ENCODE measurements at regions not wholly inside any gene's neighbourhood (a gene's known extent, or its start where the extent isn't known, plus 50 kb on each side); places are given as distances from the start of the nearest gene placed in this dataset.

- Histone ChIP-seq H3K27ac (ENCODE audit: low read depth in 1 of 2, low read length in 2 of 2) (no peak overlapping the region), H3K79me2 (ENCODE audit: insufficient read depth, low read length) (no peaks in the 10 kb centered on the region), H3K4me2 (replicated peaks; ENCODE audit: extremely low read depth, low read length, poor library complexity, severe bottlenecking) (no peak overlapping the region), H3K4me1 (ENCODE audit: control insufficient read depth in 1 of 2, insufficient read depth in 2 of 2, low read length in 2 of 2) (no peaks in the 10 kb centered on the region), H3K9ac (ENCODE audit: insufficient read depth, low read length, poor library complexity, severe bottlenecking) (no peak overlapping the region), H2AFZ (ENCODE audit: insufficient read depth, low read depth, low read length, poor library complexity, severe bottlenecking) (no peak overlapping the region), H4K20me1 (ENCODE audit: insufficient read depth, low read length) (no peaks in the 10 kb centered on the region), H3K9me3 (replicated peaks in 1 of 2; ENCODE audit: control insufficient read depth in 1 of 2, insufficient read depth in 1 of 2, low read length in 2 of 2) (no peaks in the 10 kb centered on the region), H3K4me3 (replicated peaks in 1 of 3; ENCODE audit: low read depth in 2 of 3, low read length in 3 of 3) (no peak overlapping the region), H3K27me3 (ENCODE audit: control insufficient read depth in 2 of 2, insufficient read depth in 2 of 2, low read length in 2 of 2) (no peaks in the 10 kb centered on the region), H3K36me3 (replicated peaks in 1 of 2; ENCODE audit: control insufficient read depth in 1 of 2, insufficient read depth in 2 of 2, low read length in 2 of 2) (no peaks in the 10 kb centered on the region)
- H3K9me3 Mint-ChIP-seq = peaks cover 0 to 2% (median 0%) of the 10 kb centered on the region in 7 donors
- no peak for DNase-seq
- no peaks in the 10 kb centered on the region for H3K36me3 Mint-ChIP-seq
- TF ChIP-seq, protein P1, sequence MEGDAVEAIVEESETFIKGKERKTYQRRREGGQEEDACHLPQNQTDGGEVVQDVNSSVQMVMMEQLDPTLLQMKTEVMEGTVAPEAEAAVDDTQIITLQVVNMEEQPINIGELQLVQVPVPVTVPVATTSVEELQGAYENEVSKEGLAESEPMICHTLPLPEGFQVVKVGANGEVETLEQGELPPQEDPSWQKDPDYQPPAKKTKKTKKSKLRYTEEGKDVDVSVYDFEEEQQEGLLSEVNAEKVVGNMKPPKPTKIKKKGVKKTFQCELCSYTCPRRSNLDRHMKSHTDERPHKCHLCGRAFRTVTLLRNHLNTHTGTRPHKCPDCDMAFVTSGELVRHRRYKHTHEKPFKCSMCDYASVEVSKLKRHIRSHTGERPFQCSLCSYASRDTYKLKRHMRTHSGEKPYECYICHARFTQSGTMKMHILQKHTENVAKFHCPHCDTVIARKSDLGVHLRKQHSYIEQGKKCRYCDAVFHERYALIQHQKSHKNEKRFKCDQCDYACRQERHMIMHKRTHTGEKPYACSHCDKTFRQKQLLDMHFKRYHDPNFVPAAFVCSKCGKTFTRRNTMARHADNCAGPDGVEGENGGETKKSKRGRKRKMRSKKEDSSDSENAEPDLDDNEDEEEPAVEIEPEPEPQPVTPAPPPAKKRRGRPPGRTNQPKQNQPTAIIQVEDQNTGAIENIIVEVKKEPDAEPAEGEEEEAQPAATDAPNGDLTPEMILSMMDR (IDR thresholded peaks at IDR 0.05) = no peak
- peaks cover 0 to 2% (median 0%) of the 10 kb centered on the region in 3 donors for H3K27me3 Mint-ChIP-seq (ENCODE audit: low read depth in 3 of 3)
- peak overlapping the region in 1 of 7 donors; percentile 63 for H3K27ac Mint-ChIP-seq
- 100% methylated on average over 3 of the region's 6 CpGs for WGBS (ENCODE audit: insufficient coverage)
- H3K4me1 Mint-ChIP-seq = peaks cover 5% of the 10 kb centered on the region
- intact Hi-C loops (cut with micrococcal nuclease) = no loop called here
- no peak overlapping the region for H3K4me3 Mint-ChIP-seq
Measured at GRCh38 chr5:157944938-157945337, 86.0 kb upstream of the CLINT1 start.

DNA sequence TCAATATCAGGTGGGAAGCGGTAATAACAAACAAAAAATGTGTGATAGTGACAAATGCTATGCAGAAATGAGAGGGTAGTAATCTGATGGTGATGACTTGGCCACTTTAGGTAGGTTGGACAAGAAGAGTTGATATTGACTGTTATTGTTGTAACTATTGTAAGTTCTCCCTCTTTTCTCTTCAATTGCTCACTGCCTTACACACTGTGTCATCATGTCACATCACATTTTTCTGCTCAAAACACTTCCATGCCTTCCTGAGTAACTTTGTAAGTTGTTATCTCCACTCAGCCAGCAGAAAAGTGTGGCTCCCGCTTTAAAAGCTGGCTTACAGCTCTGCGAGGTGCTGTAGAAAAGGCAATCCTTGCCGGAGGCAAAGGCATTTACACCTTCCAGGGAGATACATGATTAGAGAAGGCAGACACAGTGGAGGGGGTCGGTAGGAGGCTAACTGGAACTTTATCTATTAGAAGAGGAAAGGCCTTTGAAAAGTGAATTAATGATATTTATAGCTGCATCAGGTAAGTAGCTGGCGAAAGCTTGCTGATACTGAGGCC is 85.2 kb upstream of the CLINT1 start:
- no peaks in the 10 kb centered on the region for H3K27me3 ChIP-seq (ENCODE audit: control insufficient read depth in 2 of 2, insufficient read depth in 2 of 2, low read length in 2 of 2)
- no peak for DNase-seq
- no peaks in the 10 kb centered on the region for H4K20me1 ChIP-seq (ENCODE audit: insufficient read depth, low read length)
- no peak overlapping the region for H3K4me2 ChIP-seq (replicated peaks; ENCODE audit: extremely low read depth, low read length, poor library complexity, severe bottlenecking)
- H3K4me1 ChIP-seq (ENCODE audit: control insufficient read depth in 1 of 2, insufficient read depth in 2 of 2, low read length in 2 of 2) = no peaks in the 10 kb centered on the region
- no peak overlapping the region for H2AFZ ChIP-seq (ENCODE audit: insufficient read depth, low read depth, low read length, poor library complexity, severe bottlenecking)
- Mint-ChIP-seq H3K36me3 (no peaks in the 10 kb centered on the region), H3K4me3 (no peak overlapping the region), H3K4me1 (peaks cover 5% of the 10 kb centered on the region), H3K9me3 (peaks cover 0 to 2% (median 0%) of the 10 kb centered on the region in 7 donors), H3K27ac (no peak overlapping the region), H3K27me3 (ENCODE audit: low read depth in 3 of 3) (peaks cover 0 to 2% (median 2%) of the 10 kb centered on the region in 3 donors)
- no peaks in the 10 kb centered on the region for H3K9me3 ChIP-seq (replicated peaks in 1 of 2; ENCODE audit: control insufficient read depth in 1 of 2, insufficient read depth in 1 of 2, low read length in 2 of 2)
- TF ChIP-seq, protein P1 (IDR thresholded peaks at IDR 0.05) = no peak
- H3K36me3 ChIP-seq (replicated peaks in 1 of 2; ENCODE audit: control insufficient read depth in 1 of 2, insufficient read depth in 2 of 2, low read length in 2 of 2) = no peaks in the 10 kb centered on the region
- H3K79me2 ChIP-seq (ENCODE audit: insufficient read depth, low read length) = no peaks in the 10 kb centered on the region
- intact Hi-C loops (cut with micrococcal nuclease) = no loop called here
- H3K4me3 ChIP-seq (replicated peaks in 1 of 3; ENCODE audit: low read depth in 2 of 3, low read length in 3 of 3) = no peak overlapping the region
- no peak overlapping the region for H3K9ac ChIP-seq (ENCODE audit: insufficient read depth, low read length, poor library complexity, severe bottlenecking)
- H3K27ac ChIP-seq (ENCODE audit: low read depth in 1 of 2, low read length in 2 of 2) = no peak overlapping the region
- WGBS (ENCODE audit: insufficient coverage) = 96% methylated on average over 4 of the region's 6 CpGs
